ENCODE measurements at regions not wholly inside any gene's neighbourhood (a gene's known extent, or its start where the extent isn't known, plus 50 kb on each side); places are given as distances from the start of the nearest gene placed in this dataset.
A peak's percentile ranks its signal among the peaks of the same experiment; 100 is the strongest.

DNA sequence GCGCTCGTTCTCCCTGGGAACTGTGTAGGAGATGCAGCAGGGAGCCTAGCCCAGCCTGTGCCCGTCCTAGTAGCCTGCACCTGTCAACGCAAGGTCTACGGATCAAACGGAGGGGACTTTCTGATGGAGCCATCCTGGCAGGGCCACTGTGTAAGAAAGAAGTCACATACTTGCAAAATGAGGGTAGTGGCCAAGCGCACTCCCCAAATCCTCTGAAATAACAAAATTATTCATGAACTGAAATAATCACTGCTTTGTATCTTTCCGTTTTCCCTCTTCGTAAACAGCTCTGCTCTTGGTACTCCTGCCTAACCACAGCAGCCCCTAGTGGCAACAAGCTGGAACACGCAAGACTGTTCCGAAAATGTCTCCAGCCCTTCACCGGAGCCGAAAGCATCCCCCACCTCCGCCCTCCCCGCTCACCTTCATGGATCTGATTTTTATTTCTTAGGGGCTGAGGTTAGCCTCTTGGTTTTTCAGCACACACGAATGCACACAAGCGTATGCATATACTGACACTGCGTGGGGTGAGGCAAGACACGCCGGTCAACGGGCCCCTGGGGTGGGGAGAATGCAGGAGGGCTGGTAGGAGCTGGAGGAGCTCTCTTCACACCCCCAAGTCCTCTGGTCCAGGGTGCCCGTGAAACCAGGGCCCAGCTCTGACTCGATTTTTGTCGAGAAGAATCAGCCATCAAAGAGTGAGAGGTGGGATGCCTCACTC is 100.8 kb downstream of the ABCC12 start:
- Histone ChIP-seq H3K27ac (ENCODE audit: insufficient read depth, low read length, poor library complexity, severe bottlenecking) (no peak overlapping the region), H3K4me1 (ENCODE audit: control insufficient read depth, insufficient read depth, low read length, poor library complexity, severe bottlenecking) (peaks cover 4% of the 10 kb centered on the region), H3K9me3 (ENCODE audit: control insufficient read depth in 2 of 2, low read length in 2 of 2) (no peaks in the 10 kb centered on the region), H3K27me3 (ENCODE audit: control insufficient read depth, insufficient read depth, low read length) (peaks cover 6% of the 10 kb centered on the region), H3K36me3 (ENCODE audit: control insufficient read depth, insufficient read depth, low read length) (no peaks in the 10 kb centered on the region), H3K4me3 (ENCODE audit: low read depth, low read length) (no peak overlapping the region)
- peaks cover 0 to 10% (median 0%) of the 10 kb centered on the region in 4 donors for H3K4me1 Mint-ChIP-seq
- H3K27me3 Mint-ChIP-seq = peaks cover 34% of the 10 kb centered on the region
- peak; percentile 45 to 58 for ATAC-seq (ENCODE audit: low read depth in 2 of 2)
- peak in 2 of 3 donors; percentile 25 to 49 for DNase-seq
- H3K36me3 Mint-ChIP-seq = no peaks in the 10 kb centered on the region
- no peak overlapping the region for H3K4me3 Mint-ChIP-seq
- no peak overlapping the region for H3K27ac Mint-ChIP-seq
- H3K9me3 Mint-ChIP-seq = peaks cover 0 to 2% (median 0%) of the 10 kb centered on the region in 7 donors

DNA sequence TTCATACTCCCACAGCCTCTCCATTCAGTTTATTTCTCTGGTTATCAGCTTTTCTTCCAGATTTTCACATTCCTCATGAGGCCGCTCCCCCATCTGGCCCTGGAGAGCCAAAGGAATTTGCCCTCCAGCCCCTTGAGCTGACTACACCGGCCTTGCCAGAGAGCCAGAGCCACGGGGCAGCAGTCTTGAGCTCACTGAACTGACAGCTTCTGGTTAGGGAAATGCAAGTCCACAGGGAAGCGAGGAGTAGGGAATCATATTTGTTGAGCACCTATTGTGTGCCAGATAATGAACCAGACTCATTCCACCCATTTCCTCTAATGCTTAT is 102.4 kb downstream of the ABCC12 start:
- Histone ChIP-seq H3K4me3 (ENCODE audit: low read depth, low read length) (no peak overlapping the region), H3K27ac (ENCODE audit: insufficient read depth, low read length, poor library complexity, severe bottlenecking) (no peak overlapping the region), H3K9me3 (ENCODE audit: control insufficient read depth in 2 of 2, low read length in 2 of 2) (no peaks in the 10 kb centered on the region), H3K36me3 (ENCODE audit: control insufficient read depth, insufficient read depth, low read length) (no peaks in the 10 kb centered on the region), H3K4me1 (ENCODE audit: control insufficient read depth, insufficient read depth, low read length, poor library complexity, severe bottlenecking) (peaks cover 4% of the 10 kb centered on the region), H3K27me3 (ENCODE audit: control insufficient read depth, insufficient read depth, low read length) (peaks cover 6% of the 10 kb centered on the region)
- peaks cover 39% of the 10 kb centered on the region for H3K27me3 Mint-ChIP-seq
- no peak for ATAC-seq (ENCODE audit: low read depth in 2 of 2)
- no peak for DNase-seq
- no peaks in the 10 kb centered on the region for H3K9me3 Mint-ChIP-seq
- peaks cover 0 to 10% (median 0%) of the 10 kb centered on the region in 4 donors for H3K4me1 Mint-ChIP-seq
- H3K27ac Mint-ChIP-seq = no peak overlapping the region
- H3K4me3 Mint-ChIP-seq = no peak overlapping the region
- H3K36me3 Mint-ChIP-seq = no peaks in the 10 kb centered on the region

DNA sequence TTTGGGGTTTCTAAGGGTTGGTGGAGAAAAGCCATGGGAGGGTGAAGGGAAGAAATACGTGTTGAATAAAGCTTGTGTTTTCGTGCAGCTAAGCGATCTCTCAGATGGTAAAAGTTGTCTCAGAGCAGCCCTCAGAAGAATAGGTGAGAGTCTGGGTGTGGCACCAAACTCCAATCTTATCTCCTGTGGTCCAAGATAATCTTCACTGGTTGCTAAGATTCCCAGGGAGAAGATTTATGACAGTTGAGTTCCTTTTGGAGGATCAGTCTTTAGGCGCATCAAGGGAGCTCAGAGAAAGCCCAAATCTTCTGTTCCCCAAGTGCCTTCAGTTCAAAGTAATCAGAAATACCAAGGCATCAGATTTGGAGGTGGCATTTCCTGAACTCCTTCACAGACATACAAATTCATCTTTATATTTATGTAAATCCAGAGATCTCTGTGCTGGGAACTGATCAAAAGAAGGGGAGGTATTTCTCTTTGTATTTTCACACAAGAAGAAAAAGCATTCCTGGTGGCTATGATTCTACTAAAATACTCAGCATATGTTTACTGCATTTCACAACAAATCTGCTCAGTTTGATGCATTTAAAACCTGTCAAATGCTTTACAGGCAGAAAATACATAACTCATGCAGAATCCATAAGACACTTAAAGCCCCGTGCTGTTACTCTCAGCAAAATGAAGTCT is 102.9 kb downstream of the ABCC12 start:
- Histone ChIP-seq H3K27ac (ENCODE audit: insufficient read depth, low read length, poor library complexity, severe bottlenecking) (no peak overlapping the region), H3K36me3 (ENCODE audit: control insufficient read depth, insufficient read depth, low read length) (no peaks in the 10 kb centered on the region), H3K27me3 (ENCODE audit: control insufficient read depth, insufficient read depth, low read length) (peaks cover 6% of the 10 kb centered on the region), H3K4me3 (ENCODE audit: low read depth, low read length) (no peak overlapping the region), H3K4me1 (ENCODE audit: control insufficient read depth, insufficient read depth, low read length, poor library complexity, severe bottlenecking) (peaks cover 4% of the 10 kb centered on the region), H3K9me3 (ENCODE audit: control insufficient read depth in 2 of 2, low read length in 2 of 2) (no peaks in the 10 kb centered on the region)
- Mint-ChIP-seq H3K9me3 (no peaks in the 10 kb centered on the region), H3K4me1 (peaks cover 0 to 10% (median 0%) of the 10 kb centered on the region in 4 donors), H3K4me3 (no peak overlapping the region), H3K27ac (no peak overlapping the region), H3K36me3 (no peaks in the 10 kb centered on the region), H3K27me3 (peaks cover 39% of the 10 kb centered on the region)
- no peak for DNase-seq
- no peak for ATAC-seq (ENCODE audit: low read depth in 2 of 2)

DNA sequence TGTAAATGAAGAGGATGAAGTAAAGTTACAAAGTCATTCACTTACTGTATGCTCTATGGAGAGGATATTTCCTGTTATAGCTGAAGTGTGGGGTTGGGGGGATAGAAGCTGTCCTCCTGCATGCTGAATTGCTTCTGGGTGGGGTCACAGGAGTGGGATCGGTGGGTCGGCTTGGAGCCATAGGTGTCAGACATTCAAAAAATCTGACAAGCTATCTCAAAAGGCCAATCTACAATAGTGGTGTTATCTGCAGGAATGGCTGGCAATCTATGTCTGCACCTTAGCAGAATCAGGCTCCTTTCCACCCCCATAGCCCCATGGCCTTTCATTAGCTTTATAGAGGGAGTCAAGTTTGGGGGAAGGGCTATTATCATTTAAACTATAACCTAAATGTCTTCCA is 104.9 kb downstream of the ABCC12 start:
- Histone ChIP-seq H3K36me3 (ENCODE audit: control insufficient read depth, insufficient read depth, low read length) (no peaks in the 10 kb centered on the region), H3K4me1 (ENCODE audit: control insufficient read depth, insufficient read depth, low read length, poor library complexity, severe bottlenecking) (peaks cover 4% of the 10 kb centered on the region), H3K4me3 (ENCODE audit: low read depth, low read length) (no peak overlapping the region), H3K9me3 (ENCODE audit: control insufficient read depth in 2 of 2, low read length in 2 of 2) (no peaks in the 10 kb centered on the region), H3K27me3 (ENCODE audit: control insufficient read depth, insufficient read depth, low read length) (peaks cover 6% of the 10 kb centered on the region), H3K27ac (ENCODE audit: insufficient read depth, low read length, poor library complexity, severe bottlenecking) (no peak overlapping the region)
- H3K36me3 Mint-ChIP-seq = no peaks in the 10 kb centered on the region
- H3K4me1 Mint-ChIP-seq = peaks cover 0 to 10% (median 0%) of the 10 kb centered on the region in 4 donors
- no peak for DNase-seq
- ATAC-seq (ENCODE audit: low read depth in 2 of 2) = no peak
- peaks cover 44% of the 10 kb centered on the region for H3K27me3 Mint-ChIP-seq
- peak overlapping the region in 1 of 3 donors; percentile 54 for H3K27ac Mint-ChIP-seq
- no peaks in the 10 kb centered on the region for H3K9me3 Mint-ChIP-seq
- no peak overlapping the region for H3K4me3 Mint-ChIP-seq

DNA sequence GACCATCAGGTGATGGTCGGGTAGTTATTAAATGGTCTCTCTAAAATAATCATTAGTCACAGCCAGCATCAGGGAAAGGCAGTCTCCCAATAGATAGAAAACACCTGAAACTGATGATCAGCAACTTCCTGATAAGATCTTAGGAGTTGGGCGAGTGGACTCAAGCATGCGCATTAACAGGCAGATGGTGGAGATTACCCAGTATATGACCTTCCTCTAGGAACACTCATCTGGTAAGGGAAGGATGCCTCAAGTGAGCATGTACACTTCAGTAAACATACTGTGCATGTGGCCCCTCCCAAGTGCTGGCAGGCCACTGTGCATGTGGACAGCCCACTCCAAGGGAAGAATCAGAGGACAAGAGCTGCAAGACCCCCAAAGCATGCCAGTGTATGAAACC is 105.9 kb downstream of the ABCC12 start:
- Mint-ChIP-seq H3K27ac (no peak overlapping the region), H3K36me3 (no peaks in the 10 kb centered on the region), H3K27me3 (peaks cover 38% of the 10 kb centered on the region), H3K4me1 (peaks cover 0 to 2% (median 0%) of the 10 kb centered on the region in 4 donors), H3K9me3 (no peaks in the 10 kb centered on the region), H3K4me3 (no peak overlapping the region)
- ATAC-seq (ENCODE audit: low read depth in 2 of 2) (no peak), DNase-seq (no peak)
- Histone ChIP-seq H3K4me3 (ENCODE audit: low read depth, low read length) (no peak overlapping the region), H3K4me1 (ENCODE audit: control insufficient read depth, insufficient read depth, low read length, poor library complexity, severe bottlenecking) (peaks cover 3% of the 10 kb centered on the region), H3K9me3 (ENCODE audit: control insufficient read depth in 2 of 2, low read length in 2 of 2) (no peaks in the 10 kb centered on the region), H3K36me3 (ENCODE audit: control insufficient read depth, insufficient read depth, low read length) (no peaks in the 10 kb centered on the region), H3K27me3 (ENCODE audit: control insufficient read depth, insufficient read depth, low read length) (peaks cover 12% of the 10 kb centered on the region), H3K27ac (ENCODE audit: insufficient read depth, low read length, poor library complexity, severe bottlenecking) (no peak overlapping the region)

DNA sequence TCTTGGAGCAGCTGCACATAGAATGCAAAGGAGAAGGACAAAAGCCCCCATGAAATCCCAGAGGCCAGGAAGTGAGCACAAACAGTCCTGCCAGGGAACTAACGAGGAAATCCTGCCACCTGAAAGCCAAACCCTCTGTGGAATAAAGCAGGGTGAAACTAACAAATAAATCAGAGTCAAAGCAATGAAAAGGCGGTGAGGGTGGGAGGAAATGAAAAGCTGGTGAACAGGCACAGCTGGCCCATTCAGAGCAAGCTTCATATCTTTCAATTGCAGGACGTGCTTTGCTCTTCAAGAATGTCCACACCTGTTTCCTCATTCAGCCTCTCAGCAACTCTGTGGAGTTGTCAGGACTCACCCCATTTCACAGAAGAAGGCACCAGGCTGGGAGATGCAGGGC is 108.1 kb downstream of the ABCC12 start:
- Histone ChIP-seq H3K27me3 (ENCODE audit: control insufficient read depth, insufficient read depth, low read length) (peaks cover 6% of the 10 kb centered on the region), H3K27ac (ENCODE audit: insufficient read depth, low read length, poor library complexity, severe bottlenecking) (no peak overlapping the region), H3K36me3 (ENCODE audit: control insufficient read depth, insufficient read depth, low read length) (no peaks in the 10 kb centered on the region), H3K9me3 (ENCODE audit: control insufficient read depth in 2 of 2, low read length in 2 of 2) (no peaks in the 10 kb centered on the region), H3K4me1 (ENCODE audit: control insufficient read depth, insufficient read depth, low read length, poor library complexity, severe bottlenecking) (no peaks in the 10 kb centered on the region), H3K4me3 (ENCODE audit: low read depth, low read length) (no peak overlapping the region)
- H3K4me3 Mint-ChIP-seq = no peak overlapping the region
- no peaks in the 10 kb centered on the region for H3K36me3 Mint-ChIP-seq
- ATAC-seq (ENCODE audit: low read depth in 2 of 2) (no peak), DNase-seq (no peak)
- peaks cover 16% of the 10 kb centered on the region for H3K27me3 Mint-ChIP-seq
- H3K9me3 Mint-ChIP-seq = no peaks in the 10 kb centered on the region
- H3K4me1 Mint-ChIP-seq = no peaks in the 10 kb centered on the region
- no peak overlapping the region for H3K27ac Mint-ChIP-seq

DNA sequence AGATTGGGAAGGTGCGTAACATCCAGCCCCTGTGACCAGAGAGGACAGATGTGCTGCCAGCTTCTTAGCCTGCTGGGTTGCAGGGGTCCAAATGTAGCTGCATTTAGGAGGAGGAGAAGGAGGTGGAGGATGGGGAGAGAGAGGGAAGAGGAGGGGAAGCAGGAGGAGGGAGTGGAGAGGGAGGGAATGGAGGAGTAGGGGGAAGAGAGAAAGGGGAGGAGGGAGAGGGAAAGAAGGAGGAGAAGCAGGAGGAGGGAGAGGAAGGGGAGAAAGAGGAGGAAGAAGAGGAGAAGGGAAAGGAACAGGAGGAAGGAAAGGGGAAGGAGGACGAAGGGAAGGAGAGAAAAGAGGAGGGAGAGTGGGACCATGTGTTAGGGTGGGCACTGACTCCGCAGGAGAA is 108.6 kb downstream of the ABCC12 start:
- ATAC-seq (ENCODE audit: low read depth in 2 of 2) (no peak), DNase-seq (no peak)
- H3K4me1 Mint-ChIP-seq = no peaks in the 10 kb centered on the region
- no peaks in the 10 kb centered on the region for H3K9me3 Mint-ChIP-seq
- no peak overlapping the region for H3K4me3 ChIP-seq (ENCODE audit: low read depth, low read length)
- no peaks in the 10 kb centered on the region for H3K9me3 ChIP-seq (ENCODE audit: control insufficient read depth in 2 of 2, low read length in 2 of 2)
- H3K27ac ChIP-seq (ENCODE audit: insufficient read depth, low read length, poor library complexity, severe bottlenecking) = no peak overlapping the region
- H3K4me3 Mint-ChIP-seq = no peak overlapping the region
- H3K27me3 ChIP-seq (ENCODE audit: control insufficient read depth, insufficient read depth, low read length) = peaks cover 6% of the 10 kb centered on the region
- no peak overlapping the region for H3K27ac Mint-ChIP-seq
- no peaks in the 10 kb centered on the region for H3K4me1 ChIP-seq (ENCODE audit: control insufficient read depth, insufficient read depth, low read length, poor library complexity, severe bottlenecking)
- H3K27me3 Mint-ChIP-seq = peaks cover 16% of the 10 kb centered on the region
- no peaks in the 10 kb centered on the region for H3K36me3 ChIP-seq (ENCODE audit: control insufficient read depth, insufficient read depth, low read length)
- no peaks in the 10 kb centered on the region for H3K36me3 Mint-ChIP-seq

DNA sequence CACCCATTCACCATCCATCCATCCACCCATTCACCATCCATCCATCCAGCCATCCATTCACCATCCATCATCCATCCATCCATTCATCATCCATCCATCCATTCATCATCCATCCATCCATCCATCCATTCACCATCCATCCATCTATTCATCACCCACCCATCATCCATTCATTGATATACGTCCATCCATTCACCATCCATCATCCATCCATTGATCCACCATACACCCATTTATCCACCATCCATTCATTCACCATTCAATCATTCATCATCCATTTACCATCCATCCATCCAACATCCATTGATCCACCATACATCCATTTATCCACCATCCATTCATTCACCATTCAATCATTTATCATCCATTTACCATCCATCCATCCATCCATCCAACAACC is 111.7 kb downstream of the ABCC12 start:
- Histone ChIP-seq H3K36me3 (ENCODE audit: control insufficient read depth, insufficient read depth, low read length) (no peaks in the 10 kb centered on the region), H3K4me1 (ENCODE audit: control insufficient read depth, insufficient read depth, low read length, poor library complexity, severe bottlenecking) (no peaks in the 10 kb centered on the region), H3K9me3 (ENCODE audit: control insufficient read depth in 2 of 2, low read length in 2 of 2) (no peaks in the 10 kb centered on the region), H3K27me3 (ENCODE audit: control insufficient read depth, insufficient read depth, low read length) (peaks cover 6% of the 10 kb centered on the region), H3K4me3 (ENCODE audit: low read depth, low read length) (no peak overlapping the region), H3K27ac (ENCODE audit: insufficient read depth, low read length, poor library complexity, severe bottlenecking) (no peak overlapping the region)
- H3K4me3 Mint-ChIP-seq = no peak overlapping the region
- H3K36me3 Mint-ChIP-seq = no peaks in the 10 kb centered on the region
- DNase-seq (no peak), ATAC-seq (ENCODE audit: low read depth in 2 of 2) (no peak)
- no peak overlapping the region for H3K27ac Mint-ChIP-seq
- H3K27me3 Mint-ChIP-seq = peaks cover 9% of the 10 kb centered on the region
- no peaks in the 10 kb centered on the region for H3K9me3 Mint-ChIP-seq
- H3K4me1 Mint-ChIP-seq = no peaks in the 10 kb centered on the region
